ENCODE measurements at regions not wholly inside any gene's neighbourhood (a gene's known extent, or its start where the extent isn't known, plus 50 kb on each side); places are given as distances from the start of the nearest gene placed in this dataset.

- DNase-seq (ENCODE audit: low read depth in 1 of 2, low spot score in 1 of 2) (no peak), FAIRE-seq (no peak), ATAC-seq (no peak)
- 34% methylated on average over 5 of the region's 5 CpGs for WGBS (ENCODE audit: missing lambda C conversion rate)
- Histone ChIP-seq H3K4me2 (no peak overlapping the region), H3K9me3 (peaks cover 9% of the 10 kb centered on the region; the same call in 1 of the 3 replicates), H3K4me3 (no peak overlapping the region), H3K4me1 (no peaks in the 10 kb centered on the region), H3K27ac (no peak overlapping the region)
- TF ChIP-seq USF2 (IDR thresholded peaks at IDR 0.05) (no peak), TP53 (CRISPR knock-in tag; IDR thresholded peaks at IDR 0.05) (no peak), REST (IDR thresholded peaks at IDR 0.05) (no peak), GATA3 (IDR thresholded peaks at IDR 0.05; ENCODE audit: borderline replicate concordance) (no peak), BCL3 (IDR thresholded peaks at IDR 0.05) (no peak), TFCP2L1 (CRISPR knock-in tag; IDR thresholded peaks at IDR 0.05) (no peak), PHF8 (IDR thresholded peaks at IDR 0.05; ENCODE audit: borderline replicate concordance, low read depth) (no peak), SMC3 (IDR thresholded peaks at IDR 0.05) (no peak), HES2 (IDR thresholded peaks at IDR 0.05) (no peak), ESRRA (IDR thresholded peaks at IDR 0.05; ENCODE audit: borderline replicate concordance, low read length) (no peak), RAD21 (conservative IDR thresholded peaks at IDR 0.05 in 1 of 2, IDR thresholded peaks at IDR 0.05 in 1 of 2) (no peak), RFX5 (IDR thresholded peaks at IDR 0.05) (no peak)
- CTCF ChIA-PET, result interaction anchor here (0.8 to 17.8 kb wide), 20 partner anchors 8 to 281 kb away, joined by 3 to 338 read pairs (median 4); partner anchors contain the start of gene CCND2
- POLR2A ChIA-PET, result interaction anchor here (0.6 kb wide), 1 partner anchor 35 kb away, joined by 4 read pairs; no protein-coding TSS in a partner anchor
Observed at GRCh38 chr12:3996322-3996721, 123.1 kb upstream of the PARP11 start.

- TF ChIP-seq POLR2A (IDR thresholded peaks at IDR 0.05; ENCODE audit: low read length) (no peak), CBX8 (IDR thresholded peaks at IDR 0.05) (no peak), HOXB13 (CRISPR knock-in tag; IDR thresholded peaks at IDR 0.05; ENCODE audit: low read depth) (no peak), BHLHE40 (IDR thresholded peaks at IDR 0.05; ENCODE audit: low read depth, low read length) (no peak), PHF8 (IDR thresholded peaks at IDR 0.05; ENCODE audit: borderline replicate concordance, low read depth) (no peak), USF2 (IDR thresholded peaks at IDR 0.05) (no peak), MAZ (IDR thresholded peaks at IDR 0.05; ENCODE audit: borderline replicate concordance, low read depth, low read length) (no peak), NPAS2 (CRISPR knock-in tag; IDR thresholded peaks at IDR 0.05; ENCODE audit: borderline replicate concordance) (no peak), CHD2 (IDR thresholded peaks at IDR 0.05; ENCODE audit: low read length, partially characterized antibody) (no peak), FOSB (CRISPR knock-in tag; IDR thresholded peaks at IDR 0.05) (no peak), ZNF302 (CRISPR knock-in tag; IDR thresholded peaks at IDR 0.05) (no peak), MAFK (IDR thresholded peaks at IDR 0.05; ENCODE audit: partially characterized antibody) (no peak)
- WGBS (ENCODE audit: missing lambda C conversion rate), result 46% methylated on average over 2 of the region's 2 CpGs
- ATAC-seq, result no peak
- no peaks in the 10 kb centered on the region for H3K4me1 ChIP-seq
- FAIRE-seq, result no peak
- DNase-seq (ENCODE audit: low read depth in 1 of 2, low spot score in 1 of 2), result no peak
- no peaks in the 10 kb centered on the region for H3K9me3 ChIP-seq
- POLR2A ChIA-PET, result no interaction called here
- H3K27ac ChIP-seq, result no peak overlapping the region
- no peak overlapping the region for H3K4me3 ChIP-seq
- CTCF ChIA-PET, result interaction anchor here (0.7 to 17.8 kb wide), 17 partner anchors 11 to 292 kb away, joined by 3 to 338 read pairs (median 6); partner anchors contain the start of gene CCND2
- no peak overlapping the region for H3K4me2 ChIP-seq
Observed at GRCh38 chr12:3995306-3995705, 122.1 kb upstream of the PARP11 start.
